Uterus (tissue), 3 donors: ENCODE measurements at regions not wholly inside any gene's neighbourhood (a gene's known extent, or its start where the extent isn't known, plus 50 kb on each side); places are given as distances from the start of the nearest gene placed in this dataset.
"Not testable (repeated sequence)": the region's sequence is repeated elsewhere in the genome, so short reads cannot be mapped to it uniquely, and the experiment has no call there.

ENCODE experiments used
- DNase-seq, 2 donors: peaks; one replicate each; pipeline ENCODE4 v3.0.0-alpha.2; 2019 to 2020
- H3K27ac ChIP-seq, 2 donors: fragments of 200-600 bp; sonication (generic); 1 replicate in 1 of 2; 2 replicates in 1 of 2; pipeline ENCODE4 v1.5.1; 2016 to 2018
- H3K27me3 ChIP-seq, 2 donors: fragments of 200-600 bp; sonication (generic); one replicate each; pipeline ENCODE4 v1.5.1; 2018 to 2019; ENCODE audit warnings: control low read depth in 1 of 2
- H3K36me3 ChIP-seq, 2 donors: fragments of 200-600 bp; sonication (generic); one replicate each; pipeline ENCODE4 v1.5.1; 2019; ENCODE audit warnings: control low read depth in 1 of 2
- H3K4me1 ChIP-seq, 2 donors: fragments of 200-600 bp; sonication (generic); one replicate each; pipeline ENCODE4 v1.5.1; 2018 to 2019; ENCODE audit warnings: control low read depth in 1 of 2
- H3K4me3 ChIP-seq, 2 donors: fragments of 200-600 bp; sonication (generic); 1 replicate in 1 of 2; 2 replicates in 1 of 2; pipeline ENCODE4 v1.5.1; 2018 to 2019; ENCODE audit warnings: mild to moderate bottlenecking in 1 of 2
- H3K9me3 ChIP-seq, 2 donors: fragments of 200-600 bp; sonication (generic); one replicate each; pipeline ENCODE4 v1.5.1; 2019; ENCODE audit warnings: control low read depth in 1 of 2
- POLR2A ChIP-seq, 2 donors: fragments of 450-650 bp; IDR thresholded peaks; one replicate each; pipeline ENCODE4 v1.6.1; 2016; ENCODE audit warnings: antibody characterized with exemption in 2 of 2, mild to moderate bottlenecking in 1 of 2, moderate library complexity in 1 of 2
- intact Hi-C: fragments of 100-400 bp; cut with DNase I; formaldehyde crosslinking; loops from one replicate; pipeline ENCODE4 v1.15.1; 2023; ENCODE audit warnings: low total_unique reads
- TF ChIP-seq, protein P1 (sequence below), 4 experiments: fragments of 200-600 bp in 2 of 4; fragments of 450-650 bp in 2 of 4; sonication (generic) in 2 of 4; IDR thresholded peaks; one replicate each; pipeline ENCODE4 v1.5.1; 2016 to 2019; ENCODE audit warnings: antibody characterized with exemption in 4 of 4, mild to moderate bottlenecking in 2 of 4, moderate library complexity in 1 of 4
- donor health status: DM: yes; HTN: yes; CAD: no.

DNA sequence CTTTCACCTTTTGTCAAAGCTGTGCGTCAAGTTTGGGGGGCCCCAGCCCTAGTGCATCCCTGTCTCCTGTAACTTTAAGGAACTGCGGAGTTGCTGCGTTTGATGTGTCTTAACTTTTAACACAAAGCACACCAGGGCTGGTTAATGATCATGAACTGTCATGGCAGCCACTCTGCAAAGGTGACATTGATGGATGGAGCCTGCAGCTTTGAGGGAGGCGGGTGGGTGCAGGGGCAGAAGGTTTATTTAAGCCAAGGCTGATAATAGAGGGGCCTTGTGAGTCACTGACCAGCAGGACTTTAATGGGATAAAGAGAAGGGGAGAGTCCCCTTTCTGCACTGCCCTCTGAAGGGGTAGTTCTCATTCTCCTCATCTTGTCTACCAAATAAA, 190.2 kb upstream of the GATA6 start:
- intact Hi-C loops: no loop called here
- Histone ChIP-seq H3K27ac (no peak overlapping the region), H3K36me3 (no peaks in the 10 kb centered on the region), H3K27me3 (no peaks in the 10 kb centered on the region), H3K4me3 (no peak overlapping the region), H3K4me1 (no peaks in the 10 kb centered on the region), H3K9me3 (no peaks in the 10 kb centered on the region)
- DNase-seq: no peak
- no peak for TF ChIP-seq POLR2A (IDR thresholded peaks at IDR 0.05)
- TF ChIP-seq, protein P1, sequence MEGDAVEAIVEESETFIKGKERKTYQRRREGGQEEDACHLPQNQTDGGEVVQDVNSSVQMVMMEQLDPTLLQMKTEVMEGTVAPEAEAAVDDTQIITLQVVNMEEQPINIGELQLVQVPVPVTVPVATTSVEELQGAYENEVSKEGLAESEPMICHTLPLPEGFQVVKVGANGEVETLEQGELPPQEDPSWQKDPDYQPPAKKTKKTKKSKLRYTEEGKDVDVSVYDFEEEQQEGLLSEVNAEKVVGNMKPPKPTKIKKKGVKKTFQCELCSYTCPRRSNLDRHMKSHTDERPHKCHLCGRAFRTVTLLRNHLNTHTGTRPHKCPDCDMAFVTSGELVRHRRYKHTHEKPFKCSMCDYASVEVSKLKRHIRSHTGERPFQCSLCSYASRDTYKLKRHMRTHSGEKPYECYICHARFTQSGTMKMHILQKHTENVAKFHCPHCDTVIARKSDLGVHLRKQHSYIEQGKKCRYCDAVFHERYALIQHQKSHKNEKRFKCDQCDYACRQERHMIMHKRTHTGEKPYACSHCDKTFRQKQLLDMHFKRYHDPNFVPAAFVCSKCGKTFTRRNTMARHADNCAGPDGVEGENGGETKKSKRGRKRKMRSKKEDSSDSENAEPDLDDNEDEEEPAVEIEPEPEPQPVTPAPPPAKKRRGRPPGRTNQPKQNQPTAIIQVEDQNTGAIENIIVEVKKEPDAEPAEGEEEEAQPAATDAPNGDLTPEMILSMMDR (IDR thresholded peaks at IDR 0.05): no peak

DNA sequence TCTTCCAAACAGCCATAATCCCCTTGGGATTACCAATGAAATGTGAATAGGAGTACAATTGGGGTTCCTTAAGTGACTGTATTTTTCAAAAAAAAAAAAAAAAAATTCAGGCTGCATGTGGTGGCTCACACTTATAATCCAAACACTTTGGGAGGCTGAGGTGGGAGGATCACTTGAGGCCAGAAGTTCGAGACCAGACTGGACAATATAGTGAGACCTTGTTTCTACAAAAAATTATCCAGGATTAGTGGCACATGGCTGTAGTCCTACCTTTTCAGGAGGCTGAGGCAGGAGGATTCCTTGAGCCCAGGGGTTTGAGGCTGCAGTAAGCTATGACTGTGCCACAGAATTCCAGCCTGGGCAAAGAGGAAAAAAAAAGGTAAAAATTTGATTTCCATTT, 189.6 kb upstream of the GATA6 start:
- Histone ChIP-seq H3K4me1 (no peaks in the 10 kb centered on the region), H3K27me3 (no peaks in the 10 kb centered on the region), H3K36me3 (no peaks in the 10 kb centered on the region), H3K27ac (no peak overlapping the region), H3K4me3 (no peak overlapping the region), H3K9me3 (no peaks in the 10 kb centered on the region)
- intact Hi-C loops: no loop called here
- TF ChIP-seq, protein P1 (IDR thresholded peaks at IDR 0.05): no peak
- TF ChIP-seq POLR2A (IDR thresholded peaks at IDR 0.05): no peak
- DNase-seq: no peak

DNA sequence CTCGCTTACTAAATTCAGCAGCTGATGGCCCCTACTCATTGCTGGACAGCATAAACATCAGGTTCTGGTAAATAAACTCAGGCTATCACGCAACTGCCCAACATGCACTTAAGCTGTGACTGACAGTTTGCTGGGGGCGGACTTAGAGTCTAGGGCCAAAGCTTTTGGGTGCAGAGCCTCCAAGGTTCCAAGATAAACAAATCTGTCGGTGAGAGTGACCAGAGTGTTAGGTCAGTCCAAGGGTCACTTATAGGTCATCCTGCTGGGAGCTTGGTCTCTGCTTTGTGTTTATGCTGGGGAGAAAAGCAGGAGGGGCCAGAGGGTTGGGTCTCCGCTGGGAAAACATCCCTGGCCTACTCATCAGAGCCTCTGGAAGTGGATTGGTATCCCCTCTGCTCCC, 188.6 kb upstream of the GATA6 start:
- Histone ChIP-seq H3K27me3 (no peaks in the 10 kb centered on the region), H3K36me3 (no peaks in the 10 kb centered on the region), H3K4me1 (no peaks in the 10 kb centered on the region), H3K4me3 (no peak overlapping the region), H3K27ac (no peak overlapping the region), H3K9me3 (no peaks in the 10 kb centered on the region)
- intact Hi-C loops: no loop called here
- no peak for DNase-seq
- TF ChIP-seq, protein P1 (IDR thresholded peaks at IDR 0.05): no peak

DNA sequence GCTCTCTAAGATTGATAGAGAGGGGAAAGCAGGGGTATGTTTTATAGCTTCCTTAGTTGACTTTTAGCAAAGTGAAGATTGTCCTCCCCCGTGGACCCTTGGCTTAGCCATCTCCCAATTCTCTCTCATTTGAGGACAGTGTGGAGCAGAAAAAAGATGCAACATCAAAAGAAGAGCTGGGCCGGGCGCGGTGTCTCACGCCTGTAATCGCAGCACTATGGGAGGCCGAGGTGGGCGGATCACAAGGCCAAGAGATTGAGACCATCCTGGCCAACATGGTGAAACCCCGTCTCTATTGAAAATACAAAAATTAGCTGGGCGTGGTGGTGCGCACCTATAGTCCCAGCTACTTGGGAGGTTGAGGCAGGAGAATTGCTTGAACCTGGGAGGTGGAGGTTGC, 187.9 kb upstream of the GATA6 start:
- intact Hi-C loops, H3K27me3 ChIP-seq, H3K4me3 ChIP-seq, H3K4me1 ChIP-seq, H3K9me3 ChIP-seq, H3K36me3 ChIP-seq, H3K27ac ChIP-seq, DNase-seq: not testable (repeated sequence)

DNA sequence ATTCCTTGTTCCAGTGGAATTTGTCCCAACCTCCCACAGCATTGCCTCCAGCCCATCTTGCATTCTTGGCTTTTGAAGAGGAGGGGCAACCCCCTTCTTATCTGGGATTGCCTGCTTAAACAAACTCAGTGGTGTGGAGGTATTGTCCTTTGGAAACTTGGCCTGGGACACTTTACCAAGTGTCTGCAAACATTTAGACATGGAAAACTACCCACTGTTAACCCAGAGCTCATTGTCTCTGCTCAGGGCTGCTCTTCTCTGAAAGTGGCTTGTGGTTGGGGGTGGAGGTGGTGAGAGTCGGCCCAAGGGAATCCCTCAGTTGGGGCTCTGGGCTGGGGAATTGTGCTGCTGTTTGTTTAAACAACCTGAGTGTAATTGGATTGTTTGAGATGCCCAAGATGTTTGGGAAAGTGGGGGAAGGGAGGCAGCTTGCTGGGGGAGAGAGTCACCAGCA, 178.3 kb upstream of the GATA6 start:
- H3K4me1 ChIP-seq: no peaks in the 10 kb centered on the region

DNA sequence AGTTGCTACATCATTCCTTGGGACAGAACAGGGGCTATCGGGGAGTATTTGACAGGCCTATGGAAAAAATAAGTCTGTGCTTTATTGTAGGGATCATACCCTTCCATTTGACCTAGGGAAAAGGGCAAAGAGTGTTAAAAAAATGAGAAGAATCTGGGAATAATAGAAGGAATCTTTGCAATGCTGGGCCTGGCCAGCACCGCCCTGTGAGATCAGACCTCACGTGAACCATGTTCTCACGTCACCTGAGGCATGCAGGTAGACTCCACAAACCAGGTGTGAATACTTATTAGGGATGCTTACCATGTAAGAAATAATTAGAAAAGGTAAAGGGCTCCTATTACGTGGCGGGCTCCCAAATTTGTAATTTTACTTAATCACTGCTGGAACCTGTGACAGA, 177.5 kb upstream of the GATA6 start:
- intact Hi-C loops: no loop called here

More for the DNA sequence above, 178.3 kb upstream of the GATA6 start:
- Histone ChIP-seq H3K27ac (no peak overlapping the region), H3K9me3 (no peaks in the 10 kb centered on the region), H3K36me3 (no peaks in the 10 kb centered on the region), H3K4me3 (no peak overlapping the region), H3K27me3 (no peaks in the 10 kb centered on the region)
- no peak for DNase-seq
- no peak for TF ChIP-seq POLR2A (IDR thresholded peaks at IDR 0.05)
- TF ChIP-seq, protein P1 (IDR thresholded peaks at IDR 0.05): no peak
- intact Hi-C loops: no loop called here

More for the DNA sequence above, 177.5 kb upstream of the GATA6 start:
- TF ChIP-seq POLR2A (IDR thresholded peaks at IDR 0.05): no peak
- TF ChIP-seq, protein P1 (IDR thresholded peaks at IDR 0.05): no peak
- no peaks in the 10 kb centered on the region for H3K4me1 ChIP-seq
- no peaks in the 10 kb centered on the region for H3K9me3 ChIP-seq
- H3K4me3 ChIP-seq: no peak overlapping the region
- DNase-seq: no peak
- no peaks in the 10 kb centered on the region for H3K27me3 ChIP-seq
- H3K27ac ChIP-seq: no peak overlapping the region
- no peaks in the 10 kb centered on the region for H3K36me3 ChIP-seq
